Endothelial cell of umbilical vein (primary cell): ENCODE measurements at regions not wholly inside any gene's neighbourhood (a gene's known extent, or its start where the extent isn't known, plus 50 kb on each side); places are given as distances from the start of the nearest gene placed in this dataset.

Source experiments
- EZH2 ChIP-seq: IDR thresholded peaks from 2 replicates; pipeline ENCODE4 v1.6.1; 2012; ENCODE audit warnings: borderline replicate concordance, low read depth, mild to moderate bottlenecking, moderate library complexity, low read length, inconsistent platforms; ENCODE audit not compliant: severe bottlenecking
- FOS ChIP-seq: IDR thresholded peaks from 2 replicates; pipeline ENCODE4 v1.6.1; 2011; ENCODE audit warnings: mild to moderate bottlenecking, low read length, moderate library complexity, borderline replicate concordance; ENCODE audit not compliant: insufficient read depth
- JUN ChIP-seq: IDR thresholded peaks from 2 replicates; pipeline ENCODE4 v1.6.1; 2011; ENCODE audit warnings: borderline replicate concordance, low read depth; ENCODE audit not compliant: insufficient read length, insufficient read depth
- POLR2A ChIP-seq: IDR thresholded peaks from 2 replicates; pipeline ENCODE4 v1.6.1; 2012; ENCODE audit warnings: low read depth, mild to moderate bottlenecking, control low read depth, low read length
- POLR2AphosphoS5 ChIP-seq: IDR thresholded peaks from 2 replicates; pipeline ENCODE4 v1.6.1; 2012; ENCODE audit warnings: low read depth, mild to moderate bottlenecking, control low read depth, low read length, moderate library complexity; ENCODE audit not compliant: insufficient read depth
- TF ChIP-seq, protein P1 (sequence below), 2 donors: IDR thresholded peaks; 1 replicate in 1 of 2; 2 replicates in 1 of 2; pipeline ENCODE4 v1.5.1; 2011; ENCODE audit warnings: low read length in 2 of 2, mild to moderate bottlenecking in 2 of 2, moderate library complexity in 2 of 2, control low read depth in 1 of 2, inconsistent platforms in 1 of 2, low read depth in 1 of 2; ENCODE audit not compliant: insufficient read depth in 1 of 2; ENCODE audit errors: extremely low read depth in 1 of 2
- TF ChIP-seq, protein P2 (sequence below): IDR thresholded peaks from 2 replicates; pipeline ENCODE4 v1.6.1; 2011; ENCODE audit not compliant: insufficient read depth, insufficient read length

DNA sequence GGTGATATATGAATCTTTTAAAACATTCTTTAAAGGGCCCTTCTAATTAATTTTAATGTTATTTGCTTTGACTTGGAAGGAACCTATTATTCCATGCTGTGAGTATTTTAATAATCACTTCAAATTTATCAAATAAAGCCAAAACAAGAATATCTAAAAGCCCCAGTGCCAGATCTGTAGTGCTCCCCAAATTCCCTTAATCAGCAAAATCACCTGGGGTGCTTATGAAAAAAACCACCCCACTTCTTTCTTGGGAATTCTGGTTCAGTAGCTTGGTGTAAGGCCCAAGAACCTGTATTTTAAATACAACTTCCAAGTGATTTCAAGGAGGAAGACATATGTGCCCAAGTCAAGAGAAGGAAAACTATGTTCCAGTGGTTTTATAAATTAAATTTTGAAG, 202.4 kb upstream of the OSR1 start:
- TF ChIP-seq, protein P1, sequence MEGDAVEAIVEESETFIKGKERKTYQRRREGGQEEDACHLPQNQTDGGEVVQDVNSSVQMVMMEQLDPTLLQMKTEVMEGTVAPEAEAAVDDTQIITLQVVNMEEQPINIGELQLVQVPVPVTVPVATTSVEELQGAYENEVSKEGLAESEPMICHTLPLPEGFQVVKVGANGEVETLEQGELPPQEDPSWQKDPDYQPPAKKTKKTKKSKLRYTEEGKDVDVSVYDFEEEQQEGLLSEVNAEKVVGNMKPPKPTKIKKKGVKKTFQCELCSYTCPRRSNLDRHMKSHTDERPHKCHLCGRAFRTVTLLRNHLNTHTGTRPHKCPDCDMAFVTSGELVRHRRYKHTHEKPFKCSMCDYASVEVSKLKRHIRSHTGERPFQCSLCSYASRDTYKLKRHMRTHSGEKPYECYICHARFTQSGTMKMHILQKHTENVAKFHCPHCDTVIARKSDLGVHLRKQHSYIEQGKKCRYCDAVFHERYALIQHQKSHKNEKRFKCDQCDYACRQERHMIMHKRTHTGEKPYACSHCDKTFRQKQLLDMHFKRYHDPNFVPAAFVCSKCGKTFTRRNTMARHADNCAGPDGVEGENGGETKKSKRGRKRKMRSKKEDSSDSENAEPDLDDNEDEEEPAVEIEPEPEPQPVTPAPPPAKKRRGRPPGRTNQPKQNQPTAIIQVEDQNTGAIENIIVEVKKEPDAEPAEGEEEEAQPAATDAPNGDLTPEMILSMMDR (IDR thresholded peaks at IDR 0.05; ENCODE audit: extremely low read depth in 1 of 2, insufficient read depth in 1 of 2, low read depth in 1 of 2, low read length in 2 of 2), result no peak
- no peak for TF ChIP-seq EZH2
- no peak for TF ChIP-seq POLR2A
- no peak for TF ChIP-seq JUN
- TF ChIP-seq, protein P2, sequence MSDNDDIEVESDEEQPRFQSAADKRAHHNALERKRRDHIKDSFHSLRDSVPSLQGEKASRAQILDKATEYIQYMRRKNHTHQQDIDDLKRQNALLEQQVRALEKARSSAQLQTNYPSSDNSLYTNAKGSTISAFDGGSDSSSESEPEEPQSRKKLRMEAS, result no peak
- no peak for TF ChIP-seq POLR2AphosphoS5
- no peak for TF ChIP-seq FOS
